ENCODE measurements at regions not wholly inside any gene's neighbourhood (a gene's known extent, or its start where the extent isn't known, plus 50 kb on each side); places are given as distances from the start of the nearest gene placed in this dataset.

DNA sequence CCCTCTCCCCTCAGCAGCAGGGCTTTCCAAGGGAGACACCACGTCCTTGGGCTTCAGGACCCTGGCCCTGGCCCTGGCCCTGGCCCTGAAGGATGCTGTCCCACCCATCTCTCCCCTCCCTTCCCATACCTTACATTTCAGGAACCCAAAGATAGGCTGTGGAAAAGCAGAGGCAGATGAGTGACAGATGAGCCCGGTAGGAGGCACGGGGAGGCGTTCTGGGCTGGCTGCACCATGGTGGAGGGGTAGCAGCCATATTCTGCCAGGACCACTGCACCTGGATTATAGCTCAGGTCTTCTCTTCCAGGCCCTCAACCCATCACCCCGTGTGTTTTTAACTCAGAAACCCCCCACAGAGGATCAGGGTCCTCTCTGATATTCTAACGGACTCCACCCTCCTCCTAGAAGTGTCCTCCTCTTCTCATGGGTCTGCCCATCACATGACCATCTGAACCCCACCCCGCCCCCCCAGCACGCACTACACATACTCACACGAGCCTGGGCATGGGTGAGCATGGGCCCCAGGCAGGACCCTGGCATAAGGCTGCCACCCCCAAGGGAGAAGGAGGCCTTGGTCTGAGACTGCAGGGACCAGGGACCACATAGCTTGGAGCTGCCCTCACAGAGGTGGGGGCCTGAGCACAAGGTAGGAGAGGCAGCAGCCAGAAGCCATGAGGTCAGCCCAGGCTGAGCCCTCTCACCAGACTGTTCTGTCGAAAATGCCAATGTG, 220.8 kb upstream of the CDH4 start:
- DNase-seq (ENCODE audit: low spot score) (no peak), FAIRE-seq (no peak)

DNA sequence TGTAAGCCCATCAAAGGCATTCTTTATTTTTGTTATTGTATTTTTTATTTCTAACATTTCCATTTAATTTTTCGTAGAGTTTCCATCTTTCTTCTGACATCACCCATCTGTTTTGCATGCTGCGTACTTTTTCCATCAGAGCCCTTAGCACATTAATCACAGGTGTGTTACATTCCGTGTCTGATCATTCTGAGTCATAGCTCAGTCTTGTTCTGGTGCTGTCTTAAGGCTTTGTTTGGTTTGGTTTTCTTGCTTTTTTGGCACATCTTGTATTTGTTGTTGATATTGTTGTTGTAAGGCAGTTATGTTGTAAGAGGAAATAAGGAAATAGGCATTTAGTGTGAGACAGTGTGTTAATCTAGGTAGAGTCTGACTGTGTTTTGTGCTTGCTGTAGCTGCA, 214.6 kb upstream of the CDH4 start:
- FAIRE-seq (no peak), DNase-seq (ENCODE audit: low spot score) (no peak)

DNA sequence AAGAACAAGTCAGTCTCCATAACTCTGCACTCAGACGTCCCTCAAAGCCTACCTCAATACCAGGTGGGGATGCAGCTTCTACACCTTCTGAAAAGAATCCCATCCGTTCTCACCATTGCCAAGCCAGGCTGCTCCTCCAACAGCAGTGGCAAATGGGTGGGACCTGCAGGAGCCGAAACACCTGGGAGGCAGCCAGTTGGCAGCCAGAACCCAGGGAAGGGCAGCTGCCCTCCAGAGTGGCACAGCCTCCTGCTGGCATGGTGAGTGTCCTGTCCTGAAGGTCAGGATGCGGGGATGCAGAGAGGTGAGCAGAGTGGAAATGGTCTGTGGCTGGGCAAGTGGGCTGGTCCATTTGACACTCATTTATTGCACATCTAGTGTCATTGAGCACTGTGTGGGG, 210.6 kb upstream of the CDH4 start:
- no peak for FAIRE-seq
- DNase-seq (ENCODE audit: low spot score), result no peak

DNA sequence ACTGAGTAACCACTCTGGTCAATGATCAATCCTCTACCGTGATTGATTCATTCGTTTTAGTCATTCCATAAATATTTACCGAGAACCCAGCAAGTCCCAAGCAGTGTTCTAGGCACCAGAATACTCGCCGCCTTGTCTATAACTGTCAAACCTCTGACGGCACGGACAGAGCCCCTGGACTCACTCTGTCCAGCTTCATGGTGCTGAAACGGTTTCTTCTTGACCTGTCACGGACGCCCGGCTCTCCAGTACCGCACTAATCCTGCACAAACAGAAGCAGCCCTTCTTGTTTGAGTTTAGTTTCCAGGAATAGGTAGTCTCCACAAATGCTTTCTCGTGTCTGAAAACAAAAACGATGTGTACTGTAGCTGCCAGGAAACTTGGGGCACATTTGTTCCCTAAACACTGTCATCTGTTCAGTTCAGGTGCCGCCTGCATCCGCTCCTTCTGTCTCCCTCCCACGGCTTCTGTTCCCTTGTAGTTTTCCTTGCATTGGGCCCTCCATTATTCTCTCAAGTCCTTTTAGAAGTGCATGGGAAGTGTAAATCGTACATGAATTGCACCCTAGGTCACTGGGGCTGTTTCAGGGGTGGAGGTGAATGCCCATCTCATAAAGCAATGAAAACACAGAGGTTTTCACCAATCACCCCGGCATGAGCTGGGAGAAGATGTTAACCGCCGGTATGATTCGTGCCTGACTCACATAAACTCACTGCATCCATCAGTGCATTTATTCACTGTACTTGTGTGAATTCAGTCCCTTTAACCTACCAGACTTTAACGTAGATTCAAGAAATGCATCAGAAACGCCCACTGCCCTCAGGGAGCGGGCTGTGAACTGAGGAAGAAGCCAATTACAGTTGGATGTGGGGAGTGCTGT, 209.3 kb upstream of the CDH4 start:
- DNase-seq (ENCODE audit: low spot score), result no peak

DNA sequence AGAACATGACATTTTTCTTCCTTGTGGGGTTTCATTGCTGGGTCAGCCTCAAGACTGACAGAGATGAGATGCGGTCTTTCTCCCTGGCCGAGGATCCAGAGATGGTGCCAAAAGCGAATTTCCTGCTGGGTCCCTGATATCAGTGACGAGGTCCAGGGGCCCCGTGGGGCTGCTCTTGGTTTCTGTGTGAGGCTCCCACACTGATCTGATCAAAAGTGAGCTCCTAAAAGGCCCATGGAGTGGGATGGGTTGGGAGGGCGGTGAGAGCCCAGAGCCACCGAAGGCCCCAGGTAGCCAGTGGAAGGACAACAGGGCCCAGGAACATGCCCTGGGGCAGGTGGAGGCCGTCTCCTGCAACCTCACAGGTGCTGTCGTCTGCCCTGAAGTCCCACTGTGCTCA, 208.4 kb upstream of the CDH4 start:
- DNase-seq (ENCODE audit: low spot score) (no peak), FAIRE-seq (no peak)

More for the DNA sequence above, 209.3 kb upstream of the CDH4 start:
- no peak for FAIRE-seq

DNA sequence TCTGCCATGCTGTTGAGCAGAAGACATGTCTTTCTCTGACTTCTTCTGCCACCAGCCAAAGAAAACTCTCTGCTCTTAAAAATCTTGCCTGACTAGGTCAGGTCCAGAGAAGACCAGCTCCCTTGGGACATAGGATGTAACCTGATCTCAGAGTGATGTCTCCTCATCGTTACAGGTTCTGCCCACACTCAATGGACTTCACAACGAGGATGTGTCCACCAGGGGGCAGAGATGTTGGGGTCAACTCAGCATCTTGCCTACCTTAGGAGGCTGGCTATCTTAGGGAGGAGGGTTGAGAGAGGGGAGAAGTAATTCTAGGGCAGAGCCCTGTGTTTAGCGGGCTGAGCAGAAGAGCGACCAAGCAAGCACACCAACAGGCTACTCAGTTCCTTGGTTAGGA, 207.6 kb upstream of the CDH4 start:
- FAIRE-seq (no peak), DNase-seq (ENCODE audit: low spot score) (no peak)

DNA sequence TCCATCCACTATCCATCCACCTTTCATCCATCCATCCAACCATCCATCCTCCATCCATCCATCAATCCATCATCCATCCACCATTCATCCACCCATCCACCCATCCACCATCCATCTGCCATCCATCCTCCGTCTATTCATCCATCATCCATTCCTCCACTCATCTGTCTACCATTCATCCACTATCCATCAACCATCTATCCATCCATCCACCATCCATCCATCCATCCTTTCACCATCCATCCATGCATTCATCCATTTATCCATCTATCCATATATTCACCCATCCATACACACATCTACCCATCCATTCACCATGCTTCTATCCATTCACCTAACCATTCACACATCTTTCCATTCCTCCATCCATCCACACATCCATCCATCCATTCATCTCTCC, 207.0 kb upstream of the CDH4 start:
- DNase-seq (ENCODE audit: low spot score) (no peak), FAIRE-seq (no peak)

DNA sequence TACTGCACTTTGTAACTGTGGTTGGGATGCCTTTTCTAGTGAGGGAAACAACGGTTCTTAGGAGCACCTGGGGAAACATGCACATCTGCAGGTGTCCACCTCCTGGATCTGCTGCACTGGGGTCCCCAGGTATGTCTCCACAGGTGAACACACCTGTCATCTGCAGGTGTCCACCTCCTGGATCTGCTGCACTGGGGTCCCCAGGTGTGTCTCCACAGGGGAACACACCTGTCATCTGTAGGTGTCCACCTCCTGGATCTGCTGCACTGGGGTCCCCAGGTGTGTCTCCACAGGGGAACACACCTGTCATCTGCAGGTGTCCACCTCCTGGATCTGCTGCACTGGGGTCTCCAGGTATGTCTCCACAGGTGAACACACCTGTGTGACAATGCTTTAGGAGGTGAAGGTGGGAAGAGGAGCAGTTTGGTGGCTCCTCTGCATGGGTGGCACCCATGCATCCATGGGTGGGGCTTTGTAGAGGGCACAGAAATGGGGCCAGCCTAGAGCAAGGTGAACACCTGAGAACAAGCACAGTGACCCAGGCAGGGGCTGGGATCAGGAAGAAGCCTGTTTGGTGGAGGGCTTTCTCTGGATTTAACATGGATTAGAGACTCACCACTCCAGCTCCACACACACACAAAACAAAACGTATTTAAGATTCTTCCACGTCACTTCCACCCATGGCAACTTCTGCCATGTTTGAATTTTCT, 206.0 kb upstream of the CDH4 start:
- DNase-seq (ENCODE audit: low spot score) (no peak), FAIRE-seq (no peak)

DNA sequence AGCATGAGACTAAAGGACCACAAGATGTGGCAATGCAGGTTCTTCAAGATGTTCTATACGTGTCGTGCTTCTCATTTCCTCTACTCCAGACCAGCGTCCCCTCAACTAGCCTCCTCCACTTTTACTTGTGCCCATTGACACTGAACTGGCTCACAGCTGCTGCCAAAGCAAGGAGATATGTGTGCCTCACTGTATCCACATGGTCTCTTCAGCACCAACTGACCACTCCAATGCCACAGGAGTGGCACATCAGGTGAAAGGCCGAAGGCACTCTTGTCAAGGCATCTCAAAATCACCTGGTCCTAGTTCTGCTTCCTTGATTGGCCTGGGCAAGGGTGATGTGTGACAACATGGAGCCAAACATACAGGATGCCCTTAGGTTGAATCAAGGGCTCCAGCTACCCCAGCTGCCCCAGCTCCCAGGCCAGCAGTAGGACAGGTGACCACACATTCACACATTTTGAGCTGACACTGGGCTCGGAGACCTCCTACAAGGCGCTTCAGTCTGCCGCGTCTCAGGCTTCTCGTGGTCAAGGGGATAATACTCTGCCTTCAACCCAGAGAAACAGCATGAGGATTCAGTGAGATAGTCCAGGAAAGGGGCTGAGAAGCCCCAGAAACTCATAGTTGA, 205.2 kb upstream of the CDH4 start:
- no peak for FAIRE-seq
- DNase-seq (ENCODE audit: low spot score), result no peak

DNA sequence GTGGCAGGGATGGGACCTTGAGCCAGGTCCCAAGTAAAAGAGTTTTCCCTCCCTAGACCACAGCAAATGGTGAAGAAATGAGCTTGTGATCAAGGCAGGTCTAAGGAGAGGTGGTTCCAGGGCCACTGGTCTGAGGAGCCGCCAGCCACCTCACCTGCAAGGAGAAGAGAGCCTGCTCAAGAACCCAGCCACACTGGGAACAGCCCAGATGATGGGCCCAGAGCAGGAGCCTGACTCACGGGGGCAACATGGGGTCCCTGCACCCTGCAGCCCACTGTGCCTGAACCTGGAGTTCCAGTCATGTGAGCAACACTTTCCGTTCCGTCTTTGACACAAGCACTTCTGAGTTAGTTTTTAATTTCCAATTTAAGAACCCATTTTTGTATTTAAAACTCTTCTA, 204.5 kb upstream of the CDH4 start:
- no peak for FAIRE-seq

DNA sequence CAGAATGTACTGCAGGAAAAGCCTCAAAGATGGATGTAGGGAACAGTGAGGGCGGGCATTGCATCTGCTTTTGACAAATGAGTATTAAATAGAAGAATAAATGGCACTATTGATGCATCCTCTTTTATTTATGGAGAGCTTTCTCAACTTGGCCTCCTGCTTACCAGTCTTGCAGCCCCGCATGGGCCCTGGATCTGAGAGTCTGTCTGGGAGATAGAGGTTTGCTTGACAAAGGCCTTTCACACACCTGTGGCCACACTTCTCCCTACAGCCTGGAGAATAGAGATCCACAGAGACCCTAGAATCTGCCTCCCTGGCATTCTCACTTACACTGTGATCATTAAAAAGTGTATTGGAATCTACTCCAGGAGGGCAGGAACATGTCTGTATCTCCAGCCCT, 203.8 kb upstream of the CDH4 start:
- DNase-seq (ENCODE audit: low spot score), result no peak
- no peak for FAIRE-seq

More for the DNA sequence above, 204.5 kb upstream of the CDH4 start:
- DNase-seq (ENCODE audit: low spot score), result no peak

DNA sequence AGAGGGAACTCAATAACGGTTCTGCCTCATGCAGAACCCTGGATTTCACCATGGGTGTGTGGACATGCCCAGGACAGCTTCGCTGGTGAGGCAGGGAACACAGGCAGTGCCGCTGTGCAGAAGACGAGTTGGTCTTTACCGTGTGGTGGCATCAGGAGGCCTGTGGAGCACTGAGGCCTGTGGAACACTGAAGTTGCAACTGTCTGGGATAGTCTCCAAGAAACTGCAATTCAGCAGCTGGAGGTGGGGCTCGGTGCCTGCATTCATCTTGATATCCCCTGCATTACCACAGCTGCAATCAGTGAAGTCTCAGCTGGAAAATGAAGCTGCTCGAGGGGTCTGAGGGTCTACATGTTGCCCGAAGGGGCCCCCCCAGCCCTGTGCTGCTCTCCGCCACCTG, 202.4 kb upstream of the CDH4 start:
- DNase-seq (ENCODE audit: low spot score) (no peak), FAIRE-seq (no peak)

DNA sequence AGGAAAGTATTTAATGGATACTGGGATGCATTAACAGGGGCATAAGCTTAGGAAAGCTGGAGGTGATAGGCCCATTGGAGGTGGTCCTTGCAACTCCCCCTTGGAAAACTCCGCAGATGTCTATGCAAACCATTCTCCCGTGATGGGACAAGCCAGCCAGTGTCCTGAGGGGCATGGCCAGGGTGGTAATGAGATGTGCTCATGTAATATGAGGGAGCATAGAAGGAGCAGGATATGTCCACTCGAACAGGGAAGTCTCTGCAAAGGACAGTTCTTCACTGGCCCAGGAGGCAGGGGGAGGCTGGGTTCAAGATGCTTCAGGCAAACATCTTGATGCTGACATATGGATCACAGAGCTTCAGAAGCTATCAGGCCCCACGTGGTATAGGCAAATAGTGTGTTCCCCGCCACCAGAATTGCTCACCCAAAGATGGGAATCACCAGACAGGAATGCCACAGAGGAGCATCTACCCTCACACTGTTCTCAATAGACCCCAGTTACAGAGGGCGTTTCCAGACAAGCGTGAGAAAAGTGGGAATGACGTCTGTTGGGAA, 201.6 kb upstream of the CDH4 start:
- no peak for DNase-seq (ENCODE audit: low spot score)
- FAIRE-seq, result no peak

DNA sequence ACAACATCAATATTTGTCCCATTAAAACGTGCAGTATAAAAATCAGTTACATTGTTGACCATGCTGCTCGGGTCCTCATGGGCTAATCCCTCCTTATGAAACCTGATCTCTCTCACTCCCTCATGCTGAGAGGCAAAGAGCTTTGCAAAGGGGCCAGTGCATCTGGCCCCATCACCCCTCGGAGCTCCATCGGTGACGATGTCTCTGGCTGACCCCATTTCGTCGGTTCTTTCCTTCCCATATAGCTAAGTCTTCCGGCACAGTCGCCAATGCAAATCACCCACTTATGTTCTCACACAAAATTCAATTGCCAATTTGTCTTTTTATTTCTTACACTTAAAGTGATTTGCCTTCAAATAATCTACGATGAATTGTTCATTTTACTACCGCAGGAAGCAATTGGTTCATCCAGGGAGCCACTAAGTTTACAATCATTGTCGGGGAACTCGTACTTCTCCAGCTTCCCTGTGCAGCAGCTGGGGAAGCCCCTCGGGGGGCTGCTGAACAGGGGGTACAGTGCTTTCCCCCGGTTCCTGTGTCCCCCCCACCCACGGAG, 199.8 kb upstream of the CDH4 start:
- FAIRE-seq (no peak), DNase-seq (ENCODE audit: low spot score) (no peak)

DNA sequence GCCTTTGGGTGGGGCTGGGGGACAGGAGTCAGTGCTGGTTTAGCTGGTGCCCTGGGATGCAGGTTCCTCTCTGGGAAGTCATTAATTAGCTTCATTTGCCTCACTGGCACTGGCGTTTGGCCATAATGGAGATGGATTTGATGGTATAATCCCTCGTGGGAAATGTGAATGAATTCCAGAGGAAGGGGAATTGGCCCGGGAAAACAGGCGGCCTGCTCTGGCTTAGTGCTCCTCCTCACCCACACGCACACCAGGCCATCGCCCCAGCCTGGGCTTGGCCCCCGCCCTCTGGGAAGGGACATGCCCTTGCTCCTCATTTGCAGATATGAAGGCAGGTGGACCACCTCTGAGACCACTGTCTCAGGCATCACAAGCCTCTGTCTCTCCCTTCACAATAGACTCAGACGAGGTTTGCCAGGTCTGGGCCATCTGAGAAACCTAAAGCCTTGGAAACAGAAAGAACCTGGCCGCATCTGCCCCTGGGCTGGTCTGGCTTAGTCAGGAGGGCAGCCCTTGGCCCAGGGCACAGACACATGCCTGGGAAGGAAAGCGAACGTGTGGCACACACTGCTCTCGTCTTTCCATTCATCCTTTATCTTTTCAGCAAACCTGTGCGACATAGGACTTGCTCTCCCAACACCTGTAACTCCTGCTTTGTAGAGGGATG, 199.2 kb upstream of the CDH4 start:
- FAIRE-seq, result no peak
- DNase-seq (ENCODE audit: low spot score), result no peak

DNA sequence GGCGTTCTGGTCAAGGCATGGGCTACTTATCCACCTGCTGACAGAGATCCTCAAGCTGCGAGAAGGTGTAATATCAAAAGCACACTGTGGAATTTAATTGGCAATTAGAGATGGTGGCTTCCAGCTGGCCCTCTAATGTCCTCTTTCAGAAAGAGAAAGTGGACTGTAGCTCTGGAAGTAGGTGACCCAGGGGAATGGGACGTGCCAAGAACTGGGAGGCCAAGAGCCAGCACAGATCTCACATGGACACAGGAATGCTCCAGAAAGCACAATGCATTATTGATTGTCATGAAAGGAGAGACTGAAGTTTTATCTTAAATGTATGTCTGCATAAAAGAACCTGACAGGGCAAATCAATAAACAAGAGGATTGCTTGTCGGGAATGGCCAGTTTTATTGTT, 198.6 kb upstream of the CDH4 start:
- no peak for DNase-seq (ENCODE audit: low spot score)
- FAIRE-seq, result no peak

DNA sequence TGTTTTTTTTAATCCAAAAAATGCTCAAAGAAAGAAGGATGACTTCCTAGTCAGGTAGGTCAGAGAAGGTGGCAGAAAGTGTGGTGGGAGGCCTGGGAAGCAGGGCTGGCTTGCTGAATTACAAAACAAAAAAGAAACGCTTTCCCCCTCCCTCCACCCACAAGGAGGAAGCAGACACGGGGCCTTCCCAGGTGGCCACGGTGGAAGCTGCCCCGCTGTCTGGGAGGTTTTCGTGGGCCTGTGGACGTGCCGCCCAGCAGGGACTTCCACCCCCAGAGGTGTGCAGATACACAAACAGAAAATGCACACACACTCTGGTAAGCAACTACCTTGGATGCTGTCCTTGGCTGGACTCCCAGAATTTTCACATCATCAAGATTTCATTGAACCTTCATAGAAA, 198.2 kb upstream of the CDH4 start:
- DNase-seq (ENCODE audit: low spot score) (no peak), FAIRE-seq (no peak)

DNA sequence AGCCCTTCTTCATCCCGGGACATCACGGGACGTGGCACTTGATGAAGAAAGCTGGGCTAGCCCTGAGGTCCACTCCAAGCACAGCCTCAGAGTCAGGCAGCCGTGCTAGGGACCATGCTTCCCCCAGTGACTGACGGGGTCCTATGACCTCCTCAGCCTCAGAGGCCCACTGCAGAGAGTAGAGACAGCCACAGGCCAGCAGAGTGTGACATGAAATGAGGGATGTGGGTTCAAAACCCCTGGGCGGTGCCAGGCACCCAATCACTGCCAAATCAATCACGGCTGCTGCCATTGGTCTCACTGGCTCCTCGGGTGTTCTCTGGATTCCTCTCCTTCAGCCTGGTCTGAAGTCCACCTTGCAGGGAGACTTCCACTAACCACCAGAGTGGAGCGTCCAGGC, 197.7 kb upstream of the CDH4 start:
- FAIRE-seq, result no peak
- no peak for DNase-seq (ENCODE audit: low spot score)

DNA sequence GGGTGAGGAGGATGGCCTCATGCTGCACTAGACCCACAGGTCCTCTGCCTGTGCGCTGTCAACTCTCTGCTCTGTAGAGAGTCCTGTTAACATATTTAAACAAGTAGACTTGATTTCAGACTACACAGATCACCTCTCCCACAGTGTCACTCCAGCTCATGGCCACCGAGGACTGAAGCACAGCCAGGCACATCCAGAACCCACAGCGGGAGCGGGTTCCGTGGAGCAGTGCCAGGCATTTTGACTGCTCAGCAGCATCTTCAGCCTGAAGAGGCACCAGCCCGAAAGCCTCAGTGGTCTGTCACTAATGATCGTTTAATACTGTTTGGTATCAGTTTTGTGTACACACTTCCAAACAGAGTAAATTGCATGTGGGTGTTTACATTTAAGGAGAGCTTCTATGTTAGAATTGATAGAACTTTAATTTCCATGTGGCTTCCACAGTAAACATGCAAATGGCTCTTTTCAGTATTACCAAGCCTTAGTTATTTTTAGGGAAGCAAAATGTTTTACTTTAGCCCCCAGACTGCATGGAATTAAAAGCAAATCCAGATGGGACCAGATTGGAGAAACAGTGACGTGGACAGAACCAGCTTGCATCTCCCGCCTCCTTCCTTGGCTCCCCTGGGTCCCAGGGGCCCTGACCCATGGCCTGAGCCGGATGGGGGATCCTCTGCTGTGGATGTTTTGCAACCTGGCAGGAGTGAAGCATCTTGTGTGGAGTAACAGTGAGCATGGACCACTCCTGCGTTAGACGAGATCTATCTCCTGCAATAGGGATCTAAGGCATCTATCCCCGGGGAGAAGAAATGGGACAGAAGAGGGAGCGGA, 196.7 kb upstream of the CDH4 start:
- DNase-seq (ENCODE audit: low spot score) (no peak), FAIRE-seq (no peak)

DNA sequence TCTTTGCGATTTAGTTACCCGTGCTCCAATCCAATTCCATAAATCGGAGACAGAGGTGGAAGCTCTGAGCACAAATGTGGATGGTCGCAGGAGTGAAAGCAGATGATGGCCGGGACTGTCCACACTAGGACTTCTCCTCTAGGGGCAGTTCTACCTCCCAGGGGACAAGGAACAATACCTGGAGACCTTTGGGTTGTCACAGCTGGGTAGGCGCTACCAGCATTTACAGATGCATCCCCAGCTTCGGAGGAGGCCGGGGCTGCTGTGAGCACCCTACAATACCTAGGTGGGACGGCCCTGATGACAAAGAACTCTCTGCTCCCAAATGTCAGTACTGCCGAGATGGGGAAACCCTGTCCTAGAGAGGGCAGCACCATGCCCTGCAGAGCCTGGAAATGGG, 195.9 kb upstream of the CDH4 start:
- no peak for DNase-seq (ENCODE audit: low spot score)
- FAIRE-seq, result no peak

All from RCC 7860 (cell line).